SJCRH30 (cell line): ENCODE measurements at regions not wholly inside any gene's neighbourhood (a gene's known extent, or its start where the extent isn't known, plus 50 kb on each side); places are given as distances from the start of the nearest gene placed in this dataset.

ENCODE experiments used
- DNase-seq, 2 experiments: peaks; one replicate each; pipeline ENCODE4 v3.0.0-alpha.2; 2015 to 2020
- H3K27ac ChIP-seq: fragments of 250-450 bp; sonication (Bioruptor Pico); 2 replicates; pipeline ENCODE4 v1.5.1; 2020; ENCODE audit warnings: mild to moderate bottlenecking, moderate library complexity
- H3K27me3 ChIP-seq: fragments of 250-450 bp; sonication (Bioruptor Pico); 2 replicates; pipeline ENCODE4 v1.5.1; 2020; ENCODE audit warnings: mild to moderate bottlenecking, moderate library complexity
- H3K36me3 ChIP-seq: fragments of 250-450 bp; sonication (Bioruptor Pico); 2 replicates; pipeline ENCODE4 v1.5.1; 2020; ENCODE audit warnings: mild to moderate bottlenecking, moderate library complexity
- H3K4me1 ChIP-seq: fragments of 250-450 bp; sonication (Bioruptor Pico); 2 replicates; pipeline ENCODE4 v1.5.1; 2020; ENCODE audit warnings: mild to moderate bottlenecking, moderate library complexity
- H3K4me3 ChIP-seq: fragments of 250-450 bp; sonication (Bioruptor Pico); 2 replicates; pipeline ENCODE4 v1.5.1; 2020; ENCODE audit warnings: mild to moderate bottlenecking, moderate library complexity
- H3K9me3 ChIP-seq: fragments of 250-450 bp; sonication (Bioruptor Pico); replicated peaks from 2 replicates; pipeline ENCODE4 v1.5.1; 2020; ENCODE audit warnings: mild to moderate bottlenecking, moderate library complexity

GRCh38 chr5:92777421-92777820, 803.6 kb downstream of the NR2F1-AS1 start:
- no peak for DNase-seq
- no peak overlapping the region for H3K4me3 ChIP-seq
- H3K36me3 ChIP-seq = no peaks in the 10 kb centered on the region
- H3K9me3 ChIP-seq = no peaks in the 10 kb centered on the region
- no peaks in the 10 kb centered on the region for H3K27me3 ChIP-seq
- H3K27ac ChIP-seq = no peak overlapping the region
- H3K4me1 ChIP-seq = no peaks in the 10 kb centered on the region

- H3K36me3 ChIP-seq = no peaks in the 10 kb centered on the region
- no peak for DNase-seq
- no peaks in the 10 kb centered on the region for H3K9me3 ChIP-seq
- H3K4me1 ChIP-seq = no peaks in the 10 kb centered on the region
- H3K27ac ChIP-seq = no peak overlapping the region
- no peaks in the 10 kb centered on the region for H3K27me3 ChIP-seq
- H3K4me3 ChIP-seq = no peak overlapping the region
Observed at GRCh38 chr5:92775711-92776615, 805.1 kb downstream of the NR2F1-AS1 start.

GRCh38 chr5:92769978-92770377, 811.0 kb downstream of the NR2F1-AS1 start:
- no peak overlapping the region for H3K4me3 ChIP-seq
- no peaks in the 10 kb centered on the region for H3K9me3 ChIP-seq
- H3K27me3 ChIP-seq = no peaks in the 10 kb centered on the region
- H3K4me1 ChIP-seq = no peaks in the 10 kb centered on the region
- H3K36me3 ChIP-seq = no peaks in the 10 kb centered on the region
- no peak overlapping the region for H3K27ac ChIP-seq
- DNase-seq = no peak

GRCh38 chr5:92761585-92761984, 819.4 kb downstream of the NR2F1-AS1 start:
- Histone ChIP-seq H3K4me3 (no peak overlapping the region), H3K27ac (no peak overlapping the region), H3K36me3 (no peaks in the 10 kb centered on the region), H3K9me3 (no peaks in the 10 kb centered on the region), H3K4me1 (no peaks in the 10 kb centered on the region), H3K27me3 (no peaks in the 10 kb centered on the region)
- no peak for DNase-seq

- Histone ChIP-seq H3K9me3 (no peaks in the 10 kb centered on the region), H3K4me3 (no peak overlapping the region), H3K27me3 (no peaks in the 10 kb centered on the region), H3K36me3 (no peaks in the 10 kb centered on the region), H3K27ac (no peak overlapping the region), H3K4me1 (no peaks in the 10 kb centered on the region)
- no peak for DNase-seq
Observed at GRCh38 chr5:92760550-92760949, 820.5 kb downstream of the NR2F1-AS1 start.

GRCh38 chr5:92758552-92758951, 822.5 kb downstream of the NR2F1-AS1 start:
- no peak overlapping the region for H3K27ac ChIP-seq
- no peaks in the 10 kb centered on the region for H3K9me3 ChIP-seq
- DNase-seq = no peak
- H3K4me1 ChIP-seq = no peaks in the 10 kb centered on the region
- no peak overlapping the region for H3K4me3 ChIP-seq
- no peaks in the 10 kb centered on the region for H3K36me3 ChIP-seq
- H3K27me3 ChIP-seq = no peaks in the 10 kb centered on the region

GRCh38 chr5:92749943-92750342, 831.1 kb downstream of the NR2F1-AS1 start:
- no peak for DNase-seq
- Histone ChIP-seq H3K27me3 (no peaks in the 10 kb centered on the region), H3K9me3 (no peaks in the 10 kb centered on the region), H3K36me3 (no peaks in the 10 kb centered on the region), H3K27ac (no peak overlapping the region), H3K4me1 (no peaks in the 10 kb centered on the region), H3K4me3 (no peak overlapping the region)

- no peak overlapping the region for H3K27ac ChIP-seq
- no peaks in the 10 kb centered on the region for H3K27me3 ChIP-seq
- no peaks in the 10 kb centered on the region for H3K36me3 ChIP-seq
- H3K4me3 ChIP-seq = no peak overlapping the region
- no peaks in the 10 kb centered on the region for H3K4me1 ChIP-seq
- no peaks in the 10 kb centered on the region for H3K9me3 ChIP-seq
- no peak for DNase-seq
Observed at GRCh38 chr5:92748072-92748676, 832.8 kb downstream of the NR2F1-AS1 start.

GRCh38 chr5:92741906-92742305, 839.1 kb downstream of the NR2F1-AS1 start:
- Histone ChIP-seq H3K9me3 (no peaks in the 10 kb centered on the region; the same call in 1 of the 2 replicates), H3K36me3 (no peaks in the 10 kb centered on the region; the same call in 1 of the 2 replicates), H3K27me3 (no peaks in the 10 kb centered on the region), H3K4me1 (no peaks in the 10 kb centered on the region), H3K4me3 (no peak overlapping the region), H3K27ac (no peak overlapping the region)
- no peak for DNase-seq

GRCh38 chr5:92734211-92734940, 846.6 kb downstream of the NR2F1-AS1 start:
- Histone ChIP-seq H3K27ac (no peak overlapping the region), H3K4me1 (no peaks in the 10 kb centered on the region), H3K27me3 (no peaks in the 10 kb centered on the region), H3K36me3 (no peaks in the 10 kb centered on the region; the same call in 1 of the 2 replicates), H3K4me3 (no peak overlapping the region), H3K9me3 (no peaks in the 10 kb centered on the region)
- DNase-seq = no peak

GRCh38 chr5:92730486-92730885, 850.5 kb downstream of the NR2F1-AS1 start:
- DNase-seq = no peak
- H3K9me3 ChIP-seq = no peaks in the 10 kb centered on the region
- no peaks in the 10 kb centered on the region for H3K36me3 ChIP-seq
- H3K27me3 ChIP-seq = no peaks in the 10 kb centered on the region
- H3K27ac ChIP-seq = no peak overlapping the region
- H3K4me1 ChIP-seq = no peaks in the 10 kb centered on the region
- no peak overlapping the region for H3K4me3 ChIP-seq

- H3K4me1 ChIP-seq = no peaks in the 10 kb centered on the region
- H3K36me3 ChIP-seq = no peaks in the 10 kb centered on the region
- no peak overlapping the region for H3K4me3 ChIP-seq
- 0 out of 2 replicates have a peak, but pooled peaks cover 1% of the 10 kb centered on the region for H3K9me3 ChIP-seq
- no peak overlapping the region for H3K27ac ChIP-seq
- H3K27me3 ChIP-seq = no peaks in the 10 kb centered on the region
- DNase-seq = no peak
Observed at GRCh38 chr5:92729088-92729487, 851.9 kb downstream of the NR2F1-AS1 start.

- no peak overlapping the region for H3K27ac ChIP-seq
- no peaks in the 10 kb centered on the region for H3K4me1 ChIP-seq
- no peak overlapping the region for H3K4me3 ChIP-seq
- no peaks in the 10 kb centered on the region for H3K9me3 ChIP-seq
- no peaks in the 10 kb centered on the region for H3K36me3 ChIP-seq
- no peaks in the 10 kb centered on the region for H3K27me3 ChIP-seq
- no peak for DNase-seq
Observed at GRCh38 chr5:92715946-92716520, 865.0 kb downstream of the NR2F1-AS1 start.

GRCh38 chr5:92713826-92714225, 867.2 kb downstream of the NR2F1-AS1 start:
- no peak for DNase-seq
- H3K36me3 ChIP-seq = no peaks in the 10 kb centered on the region
- H3K27me3 ChIP-seq = no peaks in the 10 kb centered on the region
- no peak overlapping the region for H3K27ac ChIP-seq
- H3K9me3 ChIP-seq = no peaks in the 10 kb centered on the region
- no peaks in the 10 kb centered on the region for H3K4me1 ChIP-seq
- no peak overlapping the region for H3K4me3 ChIP-seq

- no peaks in the 10 kb centered on the region for H3K27me3 ChIP-seq
- no peaks in the 10 kb centered on the region for H3K9me3 ChIP-seq
- no peak for DNase-seq
- H3K27ac ChIP-seq = no peak overlapping the region
- H3K4me3 ChIP-seq = no peak overlapping the region
- H3K36me3 ChIP-seq = no peaks in the 10 kb centered on the region
- no peaks in the 10 kb centered on the region for H3K4me1 ChIP-seq
Observed at GRCh38 chr5:92713335-92713743, 867.7 kb downstream of the NR2F1-AS1 start.
